ENCODE measurements at regions not wholly inside any gene's neighbourhood (a gene's known extent, or its start where the extent isn't known, plus 50 kb on each side); places are given as distances from the start of the nearest gene placed in this dataset.

- TF ChIP-seq STAG1 (CRISPR knock-in tag; IDR thresholded peaks at IDR 0.05; ENCODE audit: borderline replicate concordance), result no peak
- no peak for TF ChIP-seq MLX (CRISPR knock-in tag; conservative IDR thresholded peaks at IDR 0.05)
- TF ChIP-seq DPF2 (IDR thresholded peaks at IDR 0.05), result no peak
- no peak for TF ChIP-seq POLR2A (conservative IDR thresholded peaks at IDR 0.05)
- no peak for TF ChIP-seq HOMEZ (CRISPR knock-in tag; IDR thresholded peaks at IDR 0.05)
- TF ChIP-seq MAZ (CRISPR knock-in tag; conservative IDR thresholded peaks at IDR 0.05 in 1 of 2, IDR thresholded peaks at IDR 0.05 in 1 of 2), result no peak
- no peak for TF ChIP-seq USF2 (CRISPR knock-in tag; IDR thresholded peaks at IDR 0.05)
- no peak for TF ChIP-seq REST (IDR thresholded peaks at IDR 0.05; ENCODE audit: borderline replicate concordance)
- TF ChIP-seq REST (CRISPR knock-in tag; IDR thresholded peaks at IDR 0.05; ENCODE audit: low read depth), result no peak
- TF ChIP-seq ZBTB8A (IDR thresholded peaks at IDR 0.05; ENCODE audit: partially characterized antibody), result no peak
- no peak for TF ChIP-seq LARP7 (IDR thresholded peaks at IDR 0.05)
- no peak for TF ChIP-seq KLF16 (IDR thresholded peaks at IDR 0.05)
- no peak for TF ChIP-seq PRDM10 (IDR thresholded peaks at IDR 0.05; ENCODE audit: partially characterized antibody)
These were observed 54.1 kb upstream of the RPS23 start for GRCh38 chr5:82332064-82332855.
